Neural cell (in vitro differentiated cells): ENCODE measurements at regions not wholly inside any gene's neighbourhood (a gene's known extent, or its start where the extent isn't known, plus 50 kb on each side); places are given as distances from the start of the nearest gene placed in this dataset.

Experiments used
- H2AFZ ChIP-seq: fragments of 200-600, 300-800 bp; sonication (generic), shearing (Covaris generic); 2 replicates; pipeline ENCODE4 v1.6.0; 2014; ENCODE audit warnings: low read depth, mild to moderate bottlenecking, antibody characterized with exemption, low read length, moderate library complexity
- H3F3A ChIP-seq: fragments of 200-600 bp; shearing (Covaris generic); 2 replicates; pipeline ENCODE4 v1.6.1; 2016; ENCODE audit warnings: mild to moderate bottlenecking, moderate library complexity, mixed read lengths, antibody characterized with exemption, low read length; ENCODE audit not compliant: insufficient read depth, poor library complexity, severe bottlenecking
- H3K27ac ChIP-seq: fragments of 200-600, 300-800 bp; sonication (generic), shearing (Covaris generic); 2 replicates; pipeline ENCODE4 v1.5.1; 2014; ENCODE audit warnings: mild to moderate bottlenecking, low read length, moderate library complexity
- H3K27me3 ChIP-seq: fragments of 300-800, 200-600 bp; sonication (generic), shearing (Covaris generic); 2 replicates; pipeline ENCODE4 v1.6.0; 2014; ENCODE audit warnings: mild to moderate bottlenecking, low read depth, low read length, moderate library complexity; ENCODE audit not compliant: insufficient read depth
- H3K36me3 ChIP-seq: fragments of 300-800, 200-600 bp; sonication (generic), shearing (Covaris generic); 2 replicates; pipeline ENCODE4 v1.5.1; 2014; ENCODE audit warnings: mild to moderate bottlenecking, antibody characterized with exemption, low read length, moderate library complexity; ENCODE audit not compliant: insufficient read depth
- H3K4me2 ChIP-seq: fragments of 300-800, 200-600 bp; sonication (generic), shearing (Covaris generic); 2 replicates; pipeline ENCODE4 v1.6.0; 2014; ENCODE audit warnings: mild to moderate bottlenecking, low read length
- H3K4me3 ChIP-seq: fragments of 300-800, 200-600 bp; sonication (generic), shearing (Covaris generic); 2 replicates; pipeline ENCODE4 v1.5.1; 2014; ENCODE audit warnings: mild to moderate bottlenecking, low read length, moderate library complexity
- H3K79me2 ChIP-seq: fragments of 200-600 bp; shearing (Covaris generic); replicated peaks from 2 replicates; pipeline ENCODE4 v1.6.0; 2014; ENCODE audit warnings: mild to moderate bottlenecking, low read length, moderate library complexity; ENCODE audit not compliant: insufficient read depth
- H3K9ac ChIP-seq: fragments of 300-800, 200-600 bp; sonication (generic), shearing (Covaris generic); 2 replicates; pipeline ENCODE4 v1.6.1; 2016; ENCODE audit warnings: mild to moderate bottlenecking, low read length, mixed read lengths
- H3K9me2 ChIP-seq: fragments of 200-600 bp; shearing (Covaris generic); 2 replicates; pipeline ENCODE4 v1.6.1; 2016; ENCODE audit warnings: mild to moderate bottlenecking, low read length, mixed read lengths; ENCODE audit not compliant: insufficient read depth
- H3K9me3 ChIP-seq: fragments of 200-600, 300-800 bp; sonication (generic), shearing (Covaris generic); 2 replicates; pipeline ENCODE4 v1.6.1; 2016; ENCODE audit warnings: mild to moderate bottlenecking, mixed run types, low read length, moderate library complexity, mixed read lengths
- H4K20me1 ChIP-seq: fragments of 200-600 bp; shearing (Covaris generic); 2 replicates; pipeline ENCODE4 v1.6.1; 2016; ENCODE audit warnings: mild to moderate bottlenecking, mixed run types; ENCODE audit not compliant: insufficient read depth
- CTCF ChIP-seq: fragments of 450-650 bp; IDR thresholded peaks from 2 replicates; pipeline ENCODE4 v1.5.1; 2014; ENCODE audit warnings: antibody characterized with exemption, mild to moderate bottlenecking, moderate library complexity; ENCODE audit not compliant: poor library complexity, severe bottlenecking
- EP300 ChIP-seq: fragments of 450-650 bp; conservative IDR thresholded peaks from 2 replicates; pipeline ENCODE4 v1.6.1; 2014; ENCODE audit warnings: antibody characterized with exemption, mild to moderate bottlenecking, moderate library complexity; ENCODE audit not compliant: poor library complexity, severe bottlenecking
- EZH2 ChIP-seq: fragments of 200-600, 300-800 bp; shearing (Covaris generic), sonication (generic); IDR thresholded peaks from 2 replicates; pipeline ENCODE4 v1.6.1; 2014; ENCODE audit warnings: antibody characterized with exemption, low read length, borderline replicate concordance, mild to moderate bottlenecking; ENCODE audit not compliant: insufficient read depth, poor library complexity, severe bottlenecking
- MXI1 ChIP-seq: fragments of 450-650 bp; conservative IDR thresholded peaks from 2 replicates; pipeline ENCODE4 v1.6.1; 2014; ENCODE audit warnings: antibody characterized with exemption, mild to moderate bottlenecking; ENCODE audit not compliant: poor library complexity, severe bottlenecking
- POLR2AphosphoS5 ChIP-seq: IDR thresholded peaks from 2 replicates; pipeline ENCODE4 v1.6.1; 2012
- RAD21 ChIP-seq: fragments of 450-650 bp; conservative IDR thresholded peaks from 2 replicates; pipeline ENCODE4 v1.6.1; 2014; ENCODE audit warnings: antibody characterized with exemption, mild to moderate bottlenecking, moderate library complexity
- REST ChIP-seq: IDR thresholded peaks from 2 replicates; pipeline ENCODE4 v1.6.1; 2012; ENCODE audit warnings: borderline replicate concordance
- SMC3 ChIP-seq: fragments of 450-650 bp; conservative IDR thresholded peaks from 2 replicates; pipeline ENCODE4 v1.6.1; 2014; ENCODE audit warnings: antibody characterized with exemption, mild to moderate bottlenecking, moderate library complexity; ENCODE audit not compliant: poor library complexity
- TAF1 ChIP-seq: IDR thresholded peaks from 2 replicates; pipeline ENCODE4 v1.6.1; 2012; ENCODE audit warnings: low read depth

- Histone ChIP-seq H4K20me1 (no peaks in the 10 kb centered on the region), H3K27me3 (no peaks in the 10 kb centered on the region), H3K9ac (no peak overlapping the region), H3K79me2 (no peaks in the 10 kb centered on the region), H3F3A (no peaks in the 10 kb centered on the region), H3K9me2 (no peaks in the 10 kb centered on the region), H3K27ac (no peak overlapping the region), H3K4me3 (no peak overlapping the region), H3K36me3 (no peaks in the 10 kb centered on the region), H3K4me2 (no peak overlapping the region), H3K9me3 (no peaks in the 10 kb centered on the region), H2AFZ (no peak overlapping the region)
- no peak for TF ChIP-seq MXI1
- no peak for TF ChIP-seq RAD21
- no peak for TF ChIP-seq POLR2AphosphoS5
- TF ChIP-seq TAF1: no peak
- no peak for TF ChIP-seq REST
- no peak for TF ChIP-seq SMC3
- TF ChIP-seq EP300: no peak
- no peak for TF ChIP-seq CTCF
- no peak for TF ChIP-seq EZH2
Observed at GRCh38 chr14:42293180-42293579, 686.5 kb downstream of the LRFN5 start.

- H2AFZ ChIP-seq: no peak overlapping the region
- H3K4me3 ChIP-seq: no peak overlapping the region
- no peak overlapping the region for H3K27ac ChIP-seq
- H3K9me3 ChIP-seq: no peaks in the 10 kb centered on the region
- no peaks in the 10 kb centered on the region for H3F3A ChIP-seq
- H3K79me2 ChIP-seq: no peaks in the 10 kb centered on the region
- H3K9ac ChIP-seq: no peak overlapping the region
- H3K36me3 ChIP-seq: no peaks in the 10 kb centered on the region
- no peaks in the 10 kb centered on the region for H4K20me1 ChIP-seq
- H3K27me3 ChIP-seq: no peaks in the 10 kb centered on the region
- H3K4me2 ChIP-seq: no peak overlapping the region
- H3K9me2 ChIP-seq: no peaks in the 10 kb centered on the region
- TF ChIP-seq POLR2AphosphoS5: no peak
Observed at GRCh38 chr14:42277840-42278239, 671.2 kb downstream of the LRFN5 start.

- Histone ChIP-seq H2AFZ (no peak overlapping the region), H3K27ac (no peak overlapping the region), H3K9me2 (no peaks in the 10 kb centered on the region), H3K27me3 (no peaks in the 10 kb centered on the region), H3K79me2 (no peaks in the 10 kb centered on the region), H3F3A (no peaks in the 10 kb centered on the region), H4K20me1 (no peaks in the 10 kb centered on the region), H3K9me3 (peaks cover 5% of the 10 kb centered on the region), H3K4me3 (no peak overlapping the region), H3K4me2 (no peak overlapping the region), H3K36me3 (no peaks in the 10 kb centered on the region), H3K9ac (no peak overlapping the region)
- no peak for TF ChIP-seq REST
- TF ChIP-seq RAD21: no peak
- TF ChIP-seq TAF1: no peak
- no peak for TF ChIP-seq EZH2
- no peak for TF ChIP-seq MXI1
Observed at GRCh38 chr14:42269234-42269633, 662.6 kb downstream of the LRFN5 start.
